ENCODE measurements at regions not wholly inside any gene's neighbourhood (a gene's known extent, or its start where the extent isn't known, plus 50 kb on each side); places are given as distances from the start of the nearest gene placed in this dataset.

- no peak for DNase-seq
- CTCF ChIA-PET, result interaction anchor here (1.6 kb wide), 1 partner anchor 31 kb away, joined by 3 read pairs; no protein-coding TSS in a partner anchor
- no peak for TF ChIP-seq CTCF (IDR thresholded peaks at IDR 0.05)
- Mint-ChIP-seq H3K27me3 (no peaks in the 10 kb centered on the region), H3K27ac (no peak overlapping the region), H3K36me3 (ENCODE audit: low read depth) (peaks cover 1% of the 10 kb centered on the region), H3K9me3 (peaks cover 17% of the 10 kb centered on the region), H3K4me3 (no peak overlapping the region), H3K4me1 (ENCODE audit: low read depth) (no peaks in the 10 kb centered on the region)
- intact Hi-C loops (cut with micrococcal nuclease), result no loop called here
- POLR2A ChIA-PET, result interaction anchor here (0.6 to 1.0 kb wide), 2 partner anchors 38 to 289 kb away, joined by 3 read pairs; no protein-coding TSS in a partner anchor
- ATAC-seq, result no peak
Measured at GRCh38 chr14:33871394-33871793, 79.5 kb downstream of the EGLN3 start.

- Mint-ChIP-seq H3K27me3 (no peaks in the 10 kb centered on the region), H3K4me3 (no peak overlapping the region), H3K36me3 (ENCODE audit: low read depth) (no peaks in the 10 kb centered on the region), H3K9me3 (no peaks in the 10 kb centered on the region), H3K4me1 (ENCODE audit: low read depth) (no peaks in the 10 kb centered on the region), H3K27ac (no peak overlapping the region)
- ChIA-PET CTCF (no interaction called here), POLR2A (no interaction called here)
- TF ChIP-seq CTCF (IDR thresholded peaks at IDR 0.05), result no peak
- DNase-seq (no peak), ATAC-seq (no peak)
- intact Hi-C loops (cut with micrococcal nuclease), result no loop called here
Measured at GRCh38 chr14:33866425-33867088, 84.3 kb downstream of the EGLN3 start.

- ATAC-seq, result no peak
- Mint-ChIP-seq H3K27me3 (no peaks in the 10 kb centered on the region), H3K27ac (no peak overlapping the region), H3K9me3 (no peaks in the 10 kb centered on the region), H3K4me3 (no peak overlapping the region), H3K36me3 (ENCODE audit: low read depth) (no peaks in the 10 kb centered on the region), H3K4me1 (ENCODE audit: low read depth) (no peaks in the 10 kb centered on the region)
- intact Hi-C loops (cut with micrococcal nuclease), result no loop called here
- ChIA-PET POLR2A (no interaction called here), CTCF (no interaction called here)
- TF ChIP-seq CTCF (IDR thresholded peaks at IDR 0.05), result no peak
- DNase-seq, result no peak
Measured at GRCh38 chr14:33862261-33862802, 88.5 kb downstream of the EGLN3 start.

- DNase-seq (no peak), ATAC-seq (no peak)
- Mint-ChIP-seq H3K4me3 (no peak overlapping the region), H3K4me1 (ENCODE audit: low read depth) (no peaks in the 10 kb centered on the region), H3K27ac (no peak overlapping the region), H3K36me3 (ENCODE audit: low read depth) (no peaks in the 10 kb centered on the region), H3K9me3 (no peaks in the 10 kb centered on the region), H3K27me3 (no peaks in the 10 kb centered on the region)
- intact Hi-C loops (cut with micrococcal nuclease), result no loop called here
- no peak for TF ChIP-seq CTCF (IDR thresholded peaks at IDR 0.05)
- POLR2A ChIA-PET, result no interaction called here
- CTCF ChIA-PET, result interaction anchor here (0.9 to 1.1 kb wide), 2 partner anchors 9 to 19 kb away, joined by 3 read pairs; no protein-coding TSS in a partner anchor
Measured at GRCh38 chr14:33859306-33859705, 91.6 kb downstream of the EGLN3 start.

- ATAC-seq (no peak), DNase-seq (no peak)
- no peak for TF ChIP-seq CTCF (IDR thresholded peaks at IDR 0.05)
- no peak overlapping the region for H3K27ac Mint-ChIP-seq
- H3K36me3 Mint-ChIP-seq (ENCODE audit: low read depth), result no peaks in the 10 kb centered on the region
- H3K9me3 Mint-ChIP-seq, result no peaks in the 10 kb centered on the region
- ChIA-PET CTCF (no interaction called here), POLR2A (no interaction called here)
- intact Hi-C loops (cut with micrococcal nuclease), result no loop called here
- no peaks in the 10 kb centered on the region for H3K4me1 Mint-ChIP-seq (ENCODE audit: low read depth)
- H3K4me3 Mint-ChIP-seq, result no peak overlapping the region
- no peaks in the 10 kb centered on the region for H3K27me3 Mint-ChIP-seq
Measured at GRCh38 chr14:33857650-33858049, 93.2 kb downstream of the EGLN3 start.
